Upper lobe of right lung (tissue), 1 donor: ENCODE measurements at regions not wholly inside any gene's neighbourhood (a gene's known extent, or its start where the extent isn't known, plus 50 kb on each side); places are given as distances from the start of the nearest gene placed in this dataset.

Experiments
- ATAC-seq: fragments of 200-7000 bp; cut with Tn5 transposase; one replicate; pipeline ENCODE4 v1.9.1; 2020; ENCODE audit warnings: mild to moderate bottlenecking, moderate library complexity
- DNase-seq: peaks from one replicate; pipeline ENCODE4 v3.0.0-alpha.2; 2020
- H3K27ac ChIP-seq: fragments of 200-600 bp; one replicate; pipeline ENCODE4 v1.8.0; 2022
- H3K27me3 ChIP-seq: fragments of 200-600 bp; one replicate; pipeline ENCODE4 v1.8.0; 2022; ENCODE audit warnings: mild to moderate bottlenecking
- H3K36me3 ChIP-seq: fragments of 200-600 bp; one replicate; pipeline ENCODE4 v1.8.0; 2022
- H3K4me1 ChIP-seq: fragments of 200-600 bp; one replicate; pipeline ENCODE4 v1.8.0; 2022
- H3K4me3 ChIP-seq: fragments of 200-600 bp; one replicate; pipeline ENCODE4 v1.8.0; 2022; ENCODE audit warnings: mild to moderate bottlenecking
- H3K9me3 ChIP-seq: fragments of 200-600 bp; one replicate; pipeline ENCODE4 v1.8.0; 2022
- intact Hi-C: fragments of 100-400 bp; cut with DNase I; formaldehyde crosslinking; loops from one replicate; pipeline ENCODE4 v1.11.0; 2022
- TF ChIP-seq, protein P1 (sequence below): fragments of 200-600 bp; IDR thresholded peaks from one replicate; pipeline ENCODE4 v1.8.0; 2022; ENCODE audit warnings: antibody characterized with exemption
- donor health status: DM: no; HTN: yes; CAD: no; lungs with severe emphysema.

DNA sequence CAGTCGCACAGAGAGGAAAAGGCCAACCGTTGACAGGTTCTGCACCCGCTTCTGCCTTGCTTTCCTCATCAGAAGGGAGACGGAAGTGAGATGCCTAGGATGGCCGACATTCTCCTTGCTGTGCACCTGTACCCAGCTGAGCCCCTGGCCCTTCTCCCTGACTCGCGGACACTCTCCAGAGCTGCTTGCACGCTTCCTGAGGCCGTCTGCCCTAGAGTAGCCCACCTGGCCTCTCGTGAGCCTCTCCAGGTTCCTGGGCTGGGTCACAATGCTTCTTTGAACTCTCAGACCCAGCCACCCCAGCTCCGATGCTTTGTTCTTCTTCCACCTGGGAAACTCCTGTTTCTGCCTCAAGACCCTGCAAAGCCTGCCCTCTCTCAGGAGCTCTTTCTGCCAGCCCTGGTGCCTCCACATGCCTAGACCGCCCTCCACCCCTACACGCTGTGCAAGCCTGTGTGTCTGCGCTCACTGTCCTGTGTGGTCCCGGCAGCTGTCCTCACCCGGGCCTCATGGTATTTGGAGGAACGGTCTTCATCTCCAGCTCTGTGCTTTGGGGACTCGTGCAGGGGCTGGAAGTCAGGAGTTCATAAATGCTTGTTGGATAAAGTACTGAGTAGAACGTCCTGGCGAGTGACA lies 345.4 kb upstream of the SALL3 start:
- no peak overlapping the region for H3K4me3 ChIP-seq
- H3K4me1 ChIP-seq, result no peaks in the 10 kb centered on the region
- H3K27me3 ChIP-seq, result no peaks in the 10 kb centered on the region
- ATAC-seq, result no peak
- intact Hi-C loops, result no loop called here
- TF ChIP-seq, protein P1, sequence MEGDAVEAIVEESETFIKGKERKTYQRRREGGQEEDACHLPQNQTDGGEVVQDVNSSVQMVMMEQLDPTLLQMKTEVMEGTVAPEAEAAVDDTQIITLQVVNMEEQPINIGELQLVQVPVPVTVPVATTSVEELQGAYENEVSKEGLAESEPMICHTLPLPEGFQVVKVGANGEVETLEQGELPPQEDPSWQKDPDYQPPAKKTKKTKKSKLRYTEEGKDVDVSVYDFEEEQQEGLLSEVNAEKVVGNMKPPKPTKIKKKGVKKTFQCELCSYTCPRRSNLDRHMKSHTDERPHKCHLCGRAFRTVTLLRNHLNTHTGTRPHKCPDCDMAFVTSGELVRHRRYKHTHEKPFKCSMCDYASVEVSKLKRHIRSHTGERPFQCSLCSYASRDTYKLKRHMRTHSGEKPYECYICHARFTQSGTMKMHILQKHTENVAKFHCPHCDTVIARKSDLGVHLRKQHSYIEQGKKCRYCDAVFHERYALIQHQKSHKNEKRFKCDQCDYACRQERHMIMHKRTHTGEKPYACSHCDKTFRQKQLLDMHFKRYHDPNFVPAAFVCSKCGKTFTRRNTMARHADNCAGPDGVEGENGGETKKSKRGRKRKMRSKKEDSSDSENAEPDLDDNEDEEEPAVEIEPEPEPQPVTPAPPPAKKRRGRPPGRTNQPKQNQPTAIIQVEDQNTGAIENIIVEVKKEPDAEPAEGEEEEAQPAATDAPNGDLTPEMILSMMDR, result no peak
- H3K9me3 ChIP-seq, result no peaks in the 10 kb centered on the region
- no peak for DNase-seq
- H3K36me3 ChIP-seq, result no peaks in the 10 kb centered on the region
- H3K27ac ChIP-seq, result no peak overlapping the region

DNA sequence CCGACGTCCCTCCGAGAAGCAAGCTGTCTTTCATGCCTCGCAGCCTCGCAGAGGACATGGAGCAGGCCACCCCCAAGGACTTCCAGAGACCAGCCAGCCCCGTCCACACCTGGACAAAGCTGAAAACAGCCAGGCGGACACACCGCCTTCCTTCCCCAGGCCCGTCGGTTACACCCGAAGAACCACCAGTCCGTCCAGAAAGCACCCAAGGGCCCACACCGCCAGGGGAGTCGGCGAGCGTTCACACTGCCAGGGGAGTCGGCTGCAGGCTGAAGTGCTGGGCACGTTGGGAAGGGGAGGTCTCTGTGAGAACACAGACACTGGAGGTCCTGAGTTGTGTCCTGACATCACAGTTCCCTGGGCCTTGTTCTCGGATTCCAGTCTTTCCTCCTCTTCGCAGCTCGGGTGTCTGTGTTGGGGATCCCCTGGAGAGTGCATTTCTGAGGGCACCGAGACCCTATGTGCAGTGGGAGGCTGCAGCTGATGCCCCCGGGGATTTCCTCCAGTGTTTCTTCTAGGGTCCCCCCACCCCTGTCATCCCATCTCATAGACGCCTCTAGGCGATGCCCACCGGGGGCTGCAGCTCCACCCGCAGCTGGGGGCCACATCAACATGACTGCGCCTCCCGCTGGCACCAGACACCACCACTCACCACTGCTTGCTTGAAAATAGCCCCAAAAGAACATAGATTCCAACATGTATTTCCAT lies 344.4 kb upstream of the SALL3 start:
- no peak overlapping the region for H3K27ac ChIP-seq
- ATAC-seq (no peak), DNase-seq (no peak)

DNA sequence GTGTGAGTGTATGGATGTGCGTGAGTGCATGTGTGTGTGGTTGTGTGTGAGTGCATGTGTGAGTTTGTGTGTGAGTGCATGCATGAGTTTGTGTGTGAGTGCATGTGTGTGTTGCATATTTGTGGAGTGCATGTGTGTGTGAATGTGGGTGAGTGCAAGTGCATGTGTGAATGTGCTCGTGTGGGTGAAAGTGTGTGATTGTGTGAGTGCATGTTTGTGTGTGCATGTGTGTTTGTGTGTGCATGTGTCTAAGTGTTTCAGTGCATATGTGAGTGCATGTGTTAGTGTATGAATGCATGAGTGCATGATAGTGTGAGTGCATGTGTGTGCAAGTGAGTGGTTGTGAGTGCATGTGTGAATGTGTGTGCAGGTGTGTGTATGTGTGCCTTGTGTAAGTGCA lies 343.4 kb upstream of the SALL3 start:
- no peak for ATAC-seq
- peaks cover 3% of the 10 kb centered on the region for H3K4me1 ChIP-seq
- H3K27ac ChIP-seq, result no peak overlapping the region
- intact Hi-C loops, result no loop called here
- no peaks in the 10 kb centered on the region for H3K36me3 ChIP-seq
- H3K9me3 ChIP-seq, result no peaks in the 10 kb centered on the region
- H3K4me3 ChIP-seq, result no peak overlapping the region
- TF ChIP-seq, protein P1, result no peak
- no peaks in the 10 kb centered on the region for H3K27me3 ChIP-seq
- no peak for DNase-seq

More for the DNA sequence above, 344.4 kb upstream of the SALL3 start:
- TF ChIP-seq, protein P1, result no peak
- H3K4me3 ChIP-seq, result no peak overlapping the region
- intact Hi-C loops, result no loop called here
- no peaks in the 10 kb centered on the region for H3K27me3 ChIP-seq
- peaks cover 1% of the 10 kb centered on the region for H3K4me1 ChIP-seq
- H3K9me3 ChIP-seq, result no peaks in the 10 kb centered on the region
- H3K36me3 ChIP-seq, result no peaks in the 10 kb centered on the region

DNA sequence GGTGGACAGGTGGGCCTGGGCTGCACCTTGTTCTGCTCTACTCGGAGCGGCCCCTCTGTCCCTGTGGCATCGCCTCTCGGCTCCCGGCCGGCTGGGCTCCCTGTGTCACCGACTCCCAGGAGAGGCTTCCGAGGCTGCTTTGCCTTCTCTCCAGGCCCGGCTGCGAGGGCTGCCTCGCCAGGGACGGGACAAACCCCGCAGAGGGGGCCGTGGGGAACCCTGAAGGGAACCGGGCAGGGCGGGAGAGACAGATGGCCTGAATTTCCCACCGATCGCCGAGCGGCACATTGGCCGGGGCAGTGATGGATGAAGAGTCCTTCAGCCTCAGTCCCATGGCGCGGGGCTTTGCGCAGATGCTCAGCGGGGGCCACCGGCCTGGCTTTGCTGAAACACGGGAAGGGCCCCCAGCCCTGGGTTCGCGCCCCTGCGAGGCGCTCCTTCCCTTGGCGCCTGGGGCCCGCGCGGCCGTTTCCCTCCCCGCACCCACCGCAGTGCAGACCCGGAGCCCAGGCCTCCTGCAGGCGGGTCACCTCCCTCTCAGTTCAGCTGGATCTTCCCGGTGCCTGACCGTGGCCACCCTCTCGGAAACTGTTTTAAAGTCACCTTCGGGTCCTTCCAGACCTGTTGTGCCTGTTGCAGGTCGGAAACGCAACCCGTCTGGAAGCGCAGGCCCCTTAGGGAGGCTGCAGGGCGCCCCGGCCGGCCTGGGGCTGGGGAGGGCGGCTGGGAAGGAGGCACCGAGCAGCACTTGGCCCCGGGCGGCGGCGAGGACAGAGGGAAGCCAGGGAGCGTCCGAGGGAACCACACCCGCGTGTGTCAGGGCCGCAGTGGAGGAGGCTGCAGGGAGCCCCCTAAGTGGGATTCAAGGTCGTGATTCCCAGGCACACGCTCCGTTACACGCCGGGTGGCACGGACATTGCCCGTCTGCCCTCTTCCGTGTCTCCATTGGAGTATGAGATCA lies 341.9 kb upstream of the SALL3 start:
- peaks cover 7% of the 10 kb centered on the region for H3K4me1 ChIP-seq
- no peaks in the 10 kb centered on the region for H3K27me3 ChIP-seq
- no peak overlapping the region for H3K27ac ChIP-seq
- no peaks in the 10 kb centered on the region for H3K36me3 ChIP-seq
- no peak overlapping the region for H3K4me3 ChIP-seq
- TF ChIP-seq, protein P1, result no peak
- DNase-seq (no peak), ATAC-seq (no peak)
- intact Hi-C loops, result no loop called here
- no peaks in the 10 kb centered on the region for H3K9me3 ChIP-seq

DNA sequence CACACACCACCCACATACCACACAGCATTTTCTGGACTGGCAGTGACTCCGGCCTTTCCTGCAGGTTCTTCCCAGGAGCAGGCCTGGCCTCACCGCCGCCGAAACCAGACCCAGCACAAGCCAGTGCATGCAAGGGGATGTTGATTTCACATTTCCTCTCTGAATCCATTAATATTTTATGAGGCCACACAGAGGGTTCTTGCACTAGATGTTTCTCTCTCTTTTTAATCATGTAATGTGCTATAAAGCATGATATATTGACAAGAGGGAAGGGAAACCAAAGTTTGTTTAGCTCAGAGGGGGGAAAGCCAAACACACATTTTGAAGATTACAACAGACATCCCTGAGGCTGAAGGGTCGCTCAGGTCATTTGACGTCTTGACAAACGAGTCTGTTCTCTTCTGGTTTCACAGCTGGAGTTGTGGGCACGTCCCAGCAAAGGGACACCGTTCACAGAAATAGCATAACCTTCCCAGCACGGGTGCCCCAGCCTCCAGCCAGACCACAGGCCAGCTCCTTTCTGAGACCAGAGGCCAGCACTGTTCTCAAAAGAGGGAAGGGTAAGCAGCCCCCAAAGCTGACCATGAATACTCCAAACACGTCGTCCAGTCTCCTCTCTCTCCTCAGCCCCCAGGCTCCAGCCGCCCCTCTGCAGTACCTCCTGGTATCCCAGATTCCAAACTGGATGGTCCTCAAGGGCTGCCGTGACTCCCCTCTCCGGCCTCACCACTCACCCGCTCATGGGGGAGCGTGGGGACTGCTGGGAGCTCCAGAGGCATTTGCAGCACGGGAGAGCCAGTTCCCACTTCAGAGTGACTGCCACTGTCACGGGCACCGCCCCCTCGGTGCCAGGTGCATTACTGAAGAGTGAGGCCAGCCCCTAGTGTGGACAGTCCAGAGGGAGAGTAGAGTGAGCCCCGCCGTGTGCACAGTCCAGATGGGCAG lies 340.3 kb upstream of the SALL3 start:
- TF ChIP-seq, protein P1, result no peak
- intact Hi-C loops, result no loop called here
- DNase-seq (no peak), ATAC-seq (no peak)
- H3K9me3 ChIP-seq, result no peaks in the 10 kb centered on the region
- peaks cover 7% of the 10 kb centered on the region for H3K4me1 ChIP-seq
- no peaks in the 10 kb centered on the region for H3K27me3 ChIP-seq
- no peak overlapping the region for H3K27ac ChIP-seq
- H3K4me3 ChIP-seq, result no peak overlapping the region
- H3K36me3 ChIP-seq, result no peaks in the 10 kb centered on the region
